Body of pancreas (tissue), 4 donors: ENCODE measurements at regions not wholly inside any gene's neighbourhood (a gene's known extent, or its start where the extent isn't known, plus 50 kb on each side); places are given as distances from the start of the nearest gene placed in this dataset.

Experiments used
- ATAC-seq: fragments of 150-250 bp; one replicate; pipeline ENCODE4 v1.9.1; 2016
- DNase-seq, 4 donors: peaks; one replicate each; pipeline ENCODE4 v3.0.0-alpha.2; 2019
- H3K27ac ChIP-seq, 4 donors: fragments of 200-600 bp; sonication (generic); 1 replicate in 3 of 4; 2 replicates in 1 of 4; pipeline versions ENCODE4 v1.5.1 to v1.6.1; 2016 to 2019; ENCODE audit warnings: mild to moderate bottlenecking in 1 of 4, mixed read lengths in 1 of 4, moderate library complexity in 1 of 4
- H3K27me3 ChIP-seq, 2 donors: fragments of 200-600 bp; sonication (generic); one replicate each; pipeline ENCODE4 v1.6.0; 2016; ENCODE audit warnings: mild to moderate bottlenecking in 1 of 2
- H3K36me3 ChIP-seq, 2 donors: fragments of 200-600 bp; sonication (generic); replicated peaks in 1 of 2; 2 replicates each; pipeline ENCODE4 v1.5.1; 2016; ENCODE audit warnings: low read depth in 2 of 2; ENCODE audit not compliant: insufficient read depth in 1 of 2
- H3K4me1 ChIP-seq: fragments of 200-600 bp; sonication (generic); one replicate; pipeline ENCODE4 v1.6.0; 2016
- H3K4me3 ChIP-seq, 2 donors: fragments of 200-600 bp; sonication (generic); 1 replicate in 1 of 2; 2 replicates in 1 of 2; pipeline ENCODE4 v1.5.1; 2016 to 2019
- H3K9me3 ChIP-seq, 3 donors: fragments of 200-600 bp; sonication (generic); 1 replicate in 2 of 3; 2 replicates in 1 of 3; pipeline ENCODE4 v1.5.1; 2016
- CTCF ChIP-seq, 7 experiments: fragments of 450-650 bp in 4 of 7; fragments of 200-600 bp in 3 of 7; sonication (generic) in 3 of 7; IDR thresholded peaks; one replicate each; pipeline ENCODE4 v1.5.1; 2016 to 2019; ENCODE audit warnings: antibody characterized with exemption in 7 of 7
- POLR2A ChIP-seq, 3 donors: fragments of 450-650 bp; IDR thresholded peaks; one replicate each; pipeline ENCODE4 v1.6.1; 2016; ENCODE audit warnings: antibody characterized with exemption in 3 of 3, mild to moderate bottlenecking in 2 of 3
- WGBS, 2 donors: methylation state at CpG; one replicate each; pipeline ENCODE4 v1.1.5; 2017; 5-methylcytosine and 5-hydroxymethylcytosine counted together
- intact Hi-C: fragments of 100-400 bp; cut with DNase I; formaldehyde crosslinking; loops from one replicate; pipeline ENCODE4 v1.15.1; 2023

- H3K36me3 ChIP-seq: no peaks in the 10 kb centered on the region
- no peaks in the 10 kb centered on the region for H3K4me1 ChIP-seq
- H3K4me3 ChIP-seq: no peak overlapping the region
- H3K27ac ChIP-seq: no peak overlapping the region
- WGBS, 2 donors: 75 to 80% methylated on average over 6 of the region's 6 CpGs
- DNase-seq (no peak), ATAC-seq (no peak)
- H3K27me3 ChIP-seq: peaks cover 0 to 8% of the 10 kb centered on the region in 2 donors
- intact Hi-C loops: no loop called here
- TF ChIP-seq POLR2A (IDR thresholded peaks at IDR 0.05) (no peak), CTCF (IDR thresholded peaks at IDR 0.05) (no peak)
- H3K9me3 ChIP-seq: no peaks in the 10 kb centered on the region
Observed at GRCh38 chr10:2728087-2728486, 339.3 kb upstream of the PFKP start.

- Histone ChIP-seq H3K27me3 (peaks cover 0 to 5% of the 10 kb centered on the region in 2 donors), H3K9me3 (no peaks in the 10 kb centered on the region), H3K36me3 (no peaks in the 10 kb centered on the region), H3K4me1 (no peaks in the 10 kb centered on the region), H3K4me3 (no peak overlapping the region), H3K27ac (no peak overlapping the region)
- DNase-seq (no peak), ATAC-seq (no peak)
- no peak for TF ChIP-seq CTCF (IDR thresholded peaks at IDR 0.05)
- TF ChIP-seq POLR2A (IDR thresholded peaks at IDR 0.05): no peak
- intact Hi-C loops: no loop called here
- 71 to 75% methylated on average over 9 of the region's 9 CpGs for WGBS, 2 donors
Observed at GRCh38 chr10:2716596-2716995, 350.8 kb upstream of the PFKP start.

GRCh38 chr10:2714597-2714996, 352.8 kb upstream of the PFKP start:
- TF ChIP-seq CTCF (IDR thresholded peaks at IDR 0.05): no peak
- TF ChIP-seq POLR2A (IDR thresholded peaks at IDR 0.05): no peak
- Histone ChIP-seq H3K27me3 (peaks cover 0 to 5% of the 10 kb centered on the region in 2 donors), H3K27ac (no peak overlapping the region), H3K4me1 (no peaks in the 10 kb centered on the region), H3K36me3 (no peaks in the 10 kb centered on the region), H3K9me3 (no peaks in the 10 kb centered on the region), H3K4me3 (no peak overlapping the region)
- intact Hi-C loops: no loop called here
- DNase-seq (no peak), ATAC-seq (no peak)
- WGBS, 2 donors: 35 to 38% methylated on average over 2 of the region's 2 CpGs

- no peaks in the 10 kb centered on the region for H3K9me3 ChIP-seq
- no peaks in the 10 kb centered on the region for H3K27me3 ChIP-seq
- no peak overlapping the region for H3K27ac ChIP-seq
- H3K4me3 ChIP-seq: no peak overlapping the region
- 46 to 51% methylated on average over 3 of the region's 3 CpGs for WGBS, 2 donors
- DNase-seq (no peak), ATAC-seq (no peak)
- intact Hi-C loops: no loop called here
- TF ChIP-seq CTCF (IDR thresholded peaks at IDR 0.05) (no peak), POLR2A (IDR thresholded peaks at IDR 0.05) (no peak)
- H3K4me1 ChIP-seq: no peaks in the 10 kb centered on the region
- H3K36me3 ChIP-seq: no peaks in the 10 kb centered on the region
Observed at GRCh38 chr10:2703953-2704352, 363.4 kb upstream of the PFKP start.

- H3K36me3 ChIP-seq: no peaks in the 10 kb centered on the region
- 86% methylated on average over 9 to 11 of the region's 11 CpGs for WGBS, 2 donors
- intact Hi-C loops: no loop called here
- no peaks in the 10 kb centered on the region for H3K4me1 ChIP-seq
- H3K9me3 ChIP-seq: no peaks in the 10 kb centered on the region
- no peaks in the 10 kb centered on the region for H3K27me3 ChIP-seq
- TF ChIP-seq POLR2A (IDR thresholded peaks at IDR 0.05) (no peak), CTCF (IDR thresholded peaks at IDR 0.05) (no peak)
- ATAC-seq (no peak), DNase-seq (no peak)
- H3K4me3 ChIP-seq: no peak overlapping the region
- no peak overlapping the region for H3K27ac ChIP-seq
Observed at GRCh38 chr10:2701802-2702201, 365.5 kb upstream of the PFKP start.
